ENCODE measurements at regions not wholly inside any gene's neighbourhood (a gene's known extent, or its start where the extent isn't known, plus 50 kb on each side); places are given as distances from the start of the nearest gene placed in this dataset.

DNA sequence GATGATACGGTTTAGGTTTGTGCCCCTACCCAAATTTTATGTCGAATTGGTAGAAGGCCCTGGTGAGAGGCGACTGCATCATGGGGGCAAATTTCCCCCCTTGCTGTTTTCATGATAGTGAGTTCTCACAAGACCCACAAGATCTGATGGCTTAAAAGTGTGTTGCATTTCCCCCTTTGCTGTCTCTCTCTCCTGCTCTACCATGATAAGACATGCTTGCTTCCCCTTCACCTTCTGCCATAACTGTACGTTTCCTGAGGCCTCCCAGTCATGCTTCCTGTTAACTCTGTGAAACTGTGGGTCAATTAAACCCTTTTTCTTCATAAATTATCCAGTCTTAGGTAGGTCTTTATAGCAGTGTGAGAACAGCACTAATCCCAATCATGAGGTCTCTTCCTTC lies 381.2 kb downstream of the RSL24D1 start:
- TF ChIP-seq, protein P1, sequence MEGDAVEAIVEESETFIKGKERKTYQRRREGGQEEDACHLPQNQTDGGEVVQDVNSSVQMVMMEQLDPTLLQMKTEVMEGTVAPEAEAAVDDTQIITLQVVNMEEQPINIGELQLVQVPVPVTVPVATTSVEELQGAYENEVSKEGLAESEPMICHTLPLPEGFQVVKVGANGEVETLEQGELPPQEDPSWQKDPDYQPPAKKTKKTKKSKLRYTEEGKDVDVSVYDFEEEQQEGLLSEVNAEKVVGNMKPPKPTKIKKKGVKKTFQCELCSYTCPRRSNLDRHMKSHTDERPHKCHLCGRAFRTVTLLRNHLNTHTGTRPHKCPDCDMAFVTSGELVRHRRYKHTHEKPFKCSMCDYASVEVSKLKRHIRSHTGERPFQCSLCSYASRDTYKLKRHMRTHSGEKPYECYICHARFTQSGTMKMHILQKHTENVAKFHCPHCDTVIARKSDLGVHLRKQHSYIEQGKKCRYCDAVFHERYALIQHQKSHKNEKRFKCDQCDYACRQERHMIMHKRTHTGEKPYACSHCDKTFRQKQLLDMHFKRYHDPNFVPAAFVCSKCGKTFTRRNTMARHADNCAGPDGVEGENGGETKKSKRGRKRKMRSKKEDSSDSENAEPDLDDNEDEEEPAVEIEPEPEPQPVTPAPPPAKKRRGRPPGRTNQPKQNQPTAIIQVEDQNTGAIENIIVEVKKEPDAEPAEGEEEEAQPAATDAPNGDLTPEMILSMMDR (IDR thresholded peaks at IDR 0.05; ENCODE audit: insufficient read depth, low read depth, low read length) = no peak
- TF ChIP-seq EZH2 (IDR thresholded peaks at IDR 0.05; ENCODE audit: insufficient read depth, low read length) = no peak
